Fibroblast of lung (primary cell): ENCODE measurements at regions not wholly inside any gene's neighbourhood (a gene's known extent, or its start where the extent isn't known, plus 50 kb on each side); places are given as distances from the start of the nearest gene placed in this dataset.

Experiments
- DNase-seq, 2 donors: peaks; one replicate each; pipeline versions ENCODE4 v3.0.0 to v3.0.0-alpha.2; 2010; ENCODE audit warnings: low read depth in 2 of 2
- H2AFZ ChIP-seq: 2 replicates; pipeline ENCODE4 v1.5.1; 2012; ENCODE audit warnings: low read length, control low read depth, inconsistent platforms
- H3K27ac ChIP-seq: 2 replicates; pipeline ENCODE4 v1.5.1; 2011; ENCODE audit warnings: low read length, control low read depth; ENCODE audit not compliant: insufficient read depth
- H3K27me3 ChIP-seq: 2 replicates; pipeline ENCODE4 v1.5.1; 2011; ENCODE audit warnings: mild to moderate bottlenecking, low read length; ENCODE audit not compliant: control insufficient read depth, insufficient read depth
- H3K36me3 ChIP-seq: 2 replicates; pipeline ENCODE4 v1.5.1; 2011; ENCODE audit warnings: low read length; ENCODE audit not compliant: control insufficient read depth, insufficient read depth
- H3K4me1 ChIP-seq: 2 replicates; pipeline ENCODE4 v1.5.1; 2011; ENCODE audit warnings: low read length; ENCODE audit not compliant: control insufficient read depth, insufficient read depth; ENCODE audit errors: extremely low read depth
- H3K4me2 ChIP-seq: 2 replicates; pipeline ENCODE4 v1.5.1; 2011; ENCODE audit warnings: low read length, control low read depth; ENCODE audit not compliant: insufficient read depth; ENCODE audit errors: extremely low read depth
- H3K4me3 ChIP-seq, 4 experiments: fragments of 200-600 bp in 1 of 4; sonication (generic) in 1 of 4; replicated peaks in 1 of 4; 2 replicates each; pipeline ENCODE4 v1.5.1; 2011 to 2016; ENCODE audit warnings: low read length in 4 of 4, low read depth in 3 of 4, mild to moderate bottlenecking in 3 of 4, control low read depth in 2 of 4, inconsistent platforms in 1 of 4, mixed read lengths in 1 of 4; ENCODE audit not compliant: insufficient read depth in 1 of 4; ENCODE audit errors: control extremely low read depth in 1 of 4
- H3K79me2 ChIP-seq: 2 replicates; pipeline ENCODE4 v1.5.1; 2012; ENCODE audit warnings: mild to moderate bottlenecking, low read length, inconsistent platforms; ENCODE audit not compliant: control insufficient read depth, insufficient read depth
- H3K9ac ChIP-seq: 2 replicates; pipeline ENCODE4 v1.5.1; 2011; ENCODE audit warnings: mild to moderate bottlenecking, low read length, control low read depth; ENCODE audit not compliant: insufficient read depth
- H3K9me3 ChIP-seq: 2 replicates; pipeline ENCODE4 v1.5.1; 2012; ENCODE audit warnings: low read depth, low read length; ENCODE audit not compliant: control insufficient read depth, insufficient read depth
- H4K20me1 ChIP-seq: 2 replicates; pipeline ENCODE4 v1.5.1; 2011; ENCODE audit warnings: low read length; ENCODE audit not compliant: control insufficient read depth, insufficient read depth; ENCODE audit errors: extremely low read depth
- EZH2 ChIP-seq: IDR thresholded peaks from 2 replicates; pipeline ENCODE4 v1.5.1; 2012; ENCODE audit warnings: low read length, control low read depth, mild to moderate bottlenecking; ENCODE audit errors: missing control alignments
- TF ChIP-seq, protein P1 (sequence below), 2 donors: IDR thresholded peaks in 1 of 2; conservative IDR thresholded peaks in 1 of 2; 1 replicate in 1 of 2; 2 replicates in 1 of 2; pipeline ENCODE4 v1.5.1; 2011 to 2012; ENCODE audit warnings: low read length in 2 of 2, control low read depth in 1 of 2, inconsistent platforms in 1 of 2, low read depth in 1 of 2, mild to moderate bottlenecking in 1 of 2

- Histone ChIP-seq H3K9me3 (no peaks in the 10 kb centered on the region), H3K9ac (no peak overlapping the region), H3K79me2 (no peaks in the 10 kb centered on the region), H3K36me3 (no peaks in the 10 kb centered on the region), H3K27me3 (no peaks in the 10 kb centered on the region), H3K27ac (no peak overlapping the region), H2AFZ (no peak overlapping the region), H3K4me2 (no peak overlapping the region), H3K4me1 (no peaks in the 10 kb centered on the region), H3K4me3 (no peak overlapping the region), H4K20me1 (no peaks in the 10 kb centered on the region)
- no peak for DNase-seq
- no peak for TF ChIP-seq EZH2
- TF ChIP-seq, protein P1, sequence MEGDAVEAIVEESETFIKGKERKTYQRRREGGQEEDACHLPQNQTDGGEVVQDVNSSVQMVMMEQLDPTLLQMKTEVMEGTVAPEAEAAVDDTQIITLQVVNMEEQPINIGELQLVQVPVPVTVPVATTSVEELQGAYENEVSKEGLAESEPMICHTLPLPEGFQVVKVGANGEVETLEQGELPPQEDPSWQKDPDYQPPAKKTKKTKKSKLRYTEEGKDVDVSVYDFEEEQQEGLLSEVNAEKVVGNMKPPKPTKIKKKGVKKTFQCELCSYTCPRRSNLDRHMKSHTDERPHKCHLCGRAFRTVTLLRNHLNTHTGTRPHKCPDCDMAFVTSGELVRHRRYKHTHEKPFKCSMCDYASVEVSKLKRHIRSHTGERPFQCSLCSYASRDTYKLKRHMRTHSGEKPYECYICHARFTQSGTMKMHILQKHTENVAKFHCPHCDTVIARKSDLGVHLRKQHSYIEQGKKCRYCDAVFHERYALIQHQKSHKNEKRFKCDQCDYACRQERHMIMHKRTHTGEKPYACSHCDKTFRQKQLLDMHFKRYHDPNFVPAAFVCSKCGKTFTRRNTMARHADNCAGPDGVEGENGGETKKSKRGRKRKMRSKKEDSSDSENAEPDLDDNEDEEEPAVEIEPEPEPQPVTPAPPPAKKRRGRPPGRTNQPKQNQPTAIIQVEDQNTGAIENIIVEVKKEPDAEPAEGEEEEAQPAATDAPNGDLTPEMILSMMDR (conservative IDR thresholded peaks at IDR 0.05 in 1 of 2, IDR thresholded peaks at IDR 0.05 in 1 of 2; ENCODE audit: low read depth in 1 of 2, low read length in 2 of 2): no peak
These were observed 335.0 kb upstream of the TUSC1 start for GRCh38 chr9:26013199-26013598.

DNA sequence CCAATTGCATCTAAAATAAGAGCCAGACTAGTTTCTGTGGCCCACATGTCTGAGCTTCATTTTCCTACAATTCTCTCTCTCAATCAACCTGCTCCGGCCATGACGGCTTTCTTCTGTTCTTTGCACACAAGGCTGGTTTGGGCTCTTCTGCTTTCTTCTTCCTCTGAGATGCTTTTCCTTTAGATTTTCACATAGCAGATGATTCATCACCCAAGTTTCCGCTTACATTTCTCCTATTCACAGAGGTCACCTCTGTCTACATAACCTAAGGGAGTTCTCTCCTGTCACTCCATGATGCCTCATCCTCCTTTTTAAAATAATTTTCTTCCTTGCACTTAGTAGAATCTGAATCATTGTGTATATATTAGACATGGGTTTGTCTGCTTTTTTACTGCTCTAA, 334.6 kb upstream of the TUSC1 start:
- Histone ChIP-seq H2AFZ (no peak overlapping the region), H3K9ac (no peak overlapping the region), H3K4me3 (no peak overlapping the region), H3K36me3 (no peaks in the 10 kb centered on the region), H3K9me3 (no peaks in the 10 kb centered on the region), H3K4me2 (no peak overlapping the region), H4K20me1 (no peaks in the 10 kb centered on the region), H3K27me3 (no peaks in the 10 kb centered on the region), H3K4me1 (no peaks in the 10 kb centered on the region), H3K27ac (no peak overlapping the region), H3K79me2 (no peaks in the 10 kb centered on the region)
- no peak for TF ChIP-seq EZH2
- TF ChIP-seq, protein P1 (conservative IDR thresholded peaks at IDR 0.05 in 1 of 2, IDR thresholded peaks at IDR 0.05 in 1 of 2; ENCODE audit: low read depth in 1 of 2, low read length in 2 of 2): no peak
- peak in 1 of 2 donors; percentile 9 for DNase-seq

DNA sequence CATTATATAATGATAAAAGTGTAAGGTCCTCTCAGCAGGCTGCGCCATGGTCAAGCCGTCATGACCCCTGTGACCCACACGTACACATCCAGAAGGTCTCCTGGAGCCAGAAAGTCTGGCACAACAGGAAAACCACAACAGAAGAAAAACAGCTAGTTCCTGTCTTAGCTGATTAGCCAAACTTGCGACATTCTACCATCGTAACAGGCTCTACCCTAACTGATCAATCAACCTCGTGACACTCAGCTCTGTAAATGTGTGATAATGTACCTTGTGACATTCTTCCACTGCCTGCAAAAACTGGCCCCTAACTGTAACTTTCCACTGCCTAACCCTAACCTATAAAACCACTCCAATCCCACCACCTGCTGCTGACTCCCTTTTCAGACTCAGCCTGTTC, 316.4 kb upstream of the TUSC1 start:
- Histone ChIP-seq H3K27ac (no peak overlapping the region), H3K4me3 (no peak overlapping the region), H3K9me3 (no peaks in the 10 kb centered on the region)

More for the DNA sequence above, 316.4 kb upstream of the TUSC1 start:
- no peak for TF ChIP-seq EZH2
- TF ChIP-seq, protein P1 (conservative IDR thresholded peaks at IDR 0.05 in 1 of 2, IDR thresholded peaks at IDR 0.05 in 1 of 2; ENCODE audit: low read depth in 1 of 2, low read length in 2 of 2): no peak
- H3K79me2 ChIP-seq: no peaks in the 10 kb centered on the region
- no peak for DNase-seq
- H2AFZ ChIP-seq: no peak overlapping the region
- no peaks in the 10 kb centered on the region for H3K36me3 ChIP-seq
- no peak overlapping the region for H3K4me2 ChIP-seq
- H4K20me1 ChIP-seq: no peaks in the 10 kb centered on the region
- no peaks in the 10 kb centered on the region for H3K4me1 ChIP-seq
- no peaks in the 10 kb centered on the region for H3K27me3 ChIP-seq
- no peak overlapping the region for H3K9ac ChIP-seq
